Fibroblast of lung (primary cell): ENCODE measurements at regions not wholly inside any gene's neighbourhood (a gene's known extent, or its start where the extent isn't known, plus 50 kb on each side); places are given as distances from the start of the nearest gene placed in this dataset.

ENCODE experiments used
- EZH2 ChIP-seq: IDR thresholded peaks from 2 replicates; pipeline ENCODE4 v1.5.1; 2012; ENCODE audit warnings: low read length, control low read depth, mild to moderate bottlenecking; ENCODE audit errors: missing control alignments
- TF ChIP-seq, protein P1 (sequence below), 2 donors: IDR thresholded peaks in 1 of 2; conservative IDR thresholded peaks in 1 of 2; 1 replicate in 1 of 2; 2 replicates in 1 of 2; pipeline ENCODE4 v1.5.1; 2011 to 2012; ENCODE audit warnings: low read length in 2 of 2, control low read depth in 1 of 2, inconsistent platforms in 1 of 2, low read depth in 1 of 2, mild to moderate bottlenecking in 1 of 2

DNA sequence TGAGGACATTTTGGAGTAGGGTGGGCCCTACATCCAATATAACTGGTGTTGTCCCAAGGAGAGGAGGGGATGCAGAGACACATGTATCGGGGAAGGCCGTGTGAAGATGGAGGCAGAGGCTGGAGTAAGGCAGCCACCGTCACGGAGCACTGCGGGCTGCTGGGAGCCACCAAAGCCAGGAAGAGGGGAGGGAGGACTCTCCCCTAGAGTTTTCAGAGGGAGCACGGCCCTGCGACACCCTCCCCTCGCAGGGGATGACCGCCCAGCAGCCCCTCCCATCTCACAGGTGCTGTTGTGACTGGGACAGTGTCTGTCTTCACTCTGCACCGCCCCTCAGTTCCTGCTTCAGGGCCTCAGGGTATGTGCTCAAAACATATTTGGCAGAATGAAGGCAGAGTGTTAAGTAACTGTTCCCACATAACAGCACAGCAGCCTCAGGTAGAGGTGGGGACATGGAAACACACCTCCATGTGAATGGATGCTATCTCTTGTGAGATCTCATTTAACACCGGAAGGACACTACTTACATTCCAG, 82.2 kb downstream of the RBFOX3 start:
- TF ChIP-seq, protein P1, sequence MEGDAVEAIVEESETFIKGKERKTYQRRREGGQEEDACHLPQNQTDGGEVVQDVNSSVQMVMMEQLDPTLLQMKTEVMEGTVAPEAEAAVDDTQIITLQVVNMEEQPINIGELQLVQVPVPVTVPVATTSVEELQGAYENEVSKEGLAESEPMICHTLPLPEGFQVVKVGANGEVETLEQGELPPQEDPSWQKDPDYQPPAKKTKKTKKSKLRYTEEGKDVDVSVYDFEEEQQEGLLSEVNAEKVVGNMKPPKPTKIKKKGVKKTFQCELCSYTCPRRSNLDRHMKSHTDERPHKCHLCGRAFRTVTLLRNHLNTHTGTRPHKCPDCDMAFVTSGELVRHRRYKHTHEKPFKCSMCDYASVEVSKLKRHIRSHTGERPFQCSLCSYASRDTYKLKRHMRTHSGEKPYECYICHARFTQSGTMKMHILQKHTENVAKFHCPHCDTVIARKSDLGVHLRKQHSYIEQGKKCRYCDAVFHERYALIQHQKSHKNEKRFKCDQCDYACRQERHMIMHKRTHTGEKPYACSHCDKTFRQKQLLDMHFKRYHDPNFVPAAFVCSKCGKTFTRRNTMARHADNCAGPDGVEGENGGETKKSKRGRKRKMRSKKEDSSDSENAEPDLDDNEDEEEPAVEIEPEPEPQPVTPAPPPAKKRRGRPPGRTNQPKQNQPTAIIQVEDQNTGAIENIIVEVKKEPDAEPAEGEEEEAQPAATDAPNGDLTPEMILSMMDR (conservative IDR thresholded peaks at IDR 0.05 in 1 of 2, IDR thresholded peaks at IDR 0.05 in 1 of 2; ENCODE audit: low read depth in 1 of 2, low read length in 2 of 2) = no peak
- no peak for TF ChIP-seq EZH2
